ENCODE measurements at regions not wholly inside any gene's neighbourhood (a gene's known extent, or its start where the extent isn't known, plus 50 kb on each side); places are given as distances from the start of the nearest gene placed in this dataset.
"Not testable (repeated sequence)": the region's sequence is repeated elsewhere in the genome, so short reads cannot be mapped to it uniquely, and the experiment has no call there.

GRCh38 chr21:17214801-17215200, 298.0 kb upstream of the CXADR start:
- H3K9me3 ChIP-seq (ENCODE audit: control insufficient read depth in 4 of 4, insufficient read depth in 3 of 4, low read length in 3 of 4) = no peaks in the 10 kb centered on the region
- ATAC-seq (ENCODE audit: insufficient read depth, low FRiP score) (no peak), DNase-seq (peak in 2 of 3 donors; percentile 71 to 85)
- no peak overlapping the region for H3K9ac ChIP-seq (ENCODE audit: insufficient read depth in 1 of 2, low read length in 2 of 2)
- H3K36me3 ChIP-seq (ENCODE audit: control insufficient read depth in 4 of 4, insufficient read depth in 4 of 4, low read length in 4 of 4) = no peaks in the 10 kb centered on the region
- H3K27me3 ChIP-seq (ENCODE audit: control insufficient read depth in 3 of 3, insufficient read depth in 3 of 3, low read length in 2 of 3) = no peaks in the 10 kb centered on the region
- TF ChIP-seq CTCF (IDR thresholded peaks at IDR 0.05; ENCODE audit: control extremely low read depth, extremely low read depth) = no peak
- peaks cover 0 to 10% (median 0%) of the 10 kb centered on the region in 5 donors for H3K4me1 ChIP-seq (ENCODE audit: control insufficient read depth in 5 of 5, insufficient read depth in 5 of 5, low read length in 5 of 5)
- no peak overlapping the region for H3K4me3 ChIP-seq
- 77 to 83% methylated on average over 3 of the region's 3 CpGs for WGBS, 2 donors
- no peak overlapping the region for H3K27ac ChIP-seq (ENCODE audit: low read depth in 1 of 2, low read length in 1 of 2)

GRCh38 chr21:17219050-17219449, 293.8 kb upstream of the CXADR start:
- H3K4me1 ChIP-seq (ENCODE audit: control insufficient read depth in 5 of 5, insufficient read depth in 5 of 5, low read length in 5 of 5) = peaks cover 0 to 10% (median 0%) of the 10 kb centered on the region in 5 donors
- WGBS, 2 donors = 89 to 95% methylated on average over 1 of the region's 1 CpG
- H3K27ac ChIP-seq (ENCODE audit: low read depth in 1 of 2, low read length in 1 of 2); H3K27me3 ChIP-seq (ENCODE audit: control insufficient read depth in 3 of 3, insufficient read depth in 3 of 3, low read length in 2 of 3); DNase-seq; H3K4me3 ChIP-seq; H3K9me3 ChIP-seq (ENCODE audit: control insufficient read depth in 4 of 4, insufficient read depth in 3 of 4, low read length in 3 of 4); ATAC-seq (ENCODE audit: insufficient read depth, low FRiP score); H3K9ac ChIP-seq (ENCODE audit: insufficient read depth in 1 of 2, low read length in 2 of 2); H3K36me3 ChIP-seq (ENCODE audit: control insufficient read depth in 4 of 4, insufficient read depth in 4 of 4, low read length in 4 of 4): not testable (repeated sequence)

- Histone ChIP-seq H3K27me3 (ENCODE audit: control insufficient read depth in 3 of 3, insufficient read depth in 3 of 3, low read length in 2 of 3) (no peaks in the 10 kb centered on the region), H3K4me1 (ENCODE audit: control insufficient read depth in 5 of 5, insufficient read depth in 5 of 5, low read length in 5 of 5) (no peaks in the 10 kb centered on the region), H3K4me3 (no peak overlapping the region), H3K27ac (ENCODE audit: low read depth in 1 of 2, low read length in 1 of 2) (no peak overlapping the region), H3K36me3 (ENCODE audit: control insufficient read depth in 4 of 4, insufficient read depth in 4 of 4, low read length in 4 of 4) (no peaks in the 10 kb centered on the region), H3K9ac (ENCODE audit: insufficient read depth in 1 of 2, low read length in 2 of 2) (no peak overlapping the region), H3K9me3 (ENCODE audit: control insufficient read depth in 4 of 4, insufficient read depth in 3 of 4, low read length in 3 of 4) (peaks cover 0 to 7% (median 0%) of the 10 kb centered on the region in 4 donors)
- DNase-seq (peak in 2 of 3 donors; percentile 29 to 40), ATAC-seq (ENCODE audit: insufficient read depth, low FRiP score) (no peak)
- TF ChIP-seq CTCF (IDR thresholded peaks at IDR 0.05; ENCODE audit: control extremely low read depth, extremely low read depth) = no peak
- 86 to 87% methylated on average over 2 of the region's 2 CpGs for WGBS, 2 donors
Measured at GRCh38 chr21:17231124-17231523, 281.7 kb upstream of the CXADR start.

- Histone ChIP-seq H3K27ac (ENCODE audit: low read depth in 1 of 2, low read length in 1 of 2) (no peak overlapping the region), H3K9ac (ENCODE audit: insufficient read depth in 1 of 2, low read length in 2 of 2) (no peak overlapping the region), H3K4me3 (no peak overlapping the region), H3K4me1 (ENCODE audit: control insufficient read depth in 5 of 5, insufficient read depth in 5 of 5, low read length in 5 of 5) (no peaks in the 10 kb centered on the region), H3K36me3 (ENCODE audit: control insufficient read depth in 4 of 4, insufficient read depth in 4 of 4, low read length in 4 of 4) (no peaks in the 10 kb centered on the region), H3K9me3 (ENCODE audit: control insufficient read depth in 4 of 4, insufficient read depth in 3 of 4, low read length in 3 of 4) (peaks cover 0 to 6% (median 0%) of the 10 kb centered on the region in 4 donors), H3K27me3 (ENCODE audit: control insufficient read depth in 3 of 3, insufficient read depth in 3 of 3, low read length in 2 of 3) (no peaks in the 10 kb centered on the region)
- DNase-seq = peak in 1 of 3 donors; percentile 4
- ATAC-seq (ENCODE audit: insufficient read depth, low FRiP score) = no peak
- TF ChIP-seq CTCF (IDR thresholded peaks at IDR 0.05; ENCODE audit: control extremely low read depth, extremely low read depth) = no peak
- WGBS, 2 donors = 81 to 85% methylated on average over 3 of the region's 3 CpGs
Measured at GRCh38 chr21:17231771-17232170, 281.1 kb upstream of the CXADR start.

Data from lung (tissue), 11 donors.